HG03064 (cell line): ENCODE measurements at regions not wholly inside any gene's neighbourhood (a gene's known extent, or its start where the extent isn't known, plus 50 kb on each side); places are given as distances from the start of the nearest gene placed in this dataset.
"Not testable (repeated sequence)": the region's sequence is repeated elsewhere in the genome, so short reads cannot be mapped to it uniquely, and the experiment has no call there.

Experiments
- ATAC-seq: cut with Tn5 transposase; IDR thresholded peaks from one replicate; pipeline ENCODE4 v1.9.1; 2021; ENCODE audit warnings: low read depth; ENCODE audit not compliant: unreplicated experiment

GRCh38 chr1:104636581-104636980 lies 886.9 kb downstream of the AMY1C start:
- no peak for ATAC-seq

DNA sequence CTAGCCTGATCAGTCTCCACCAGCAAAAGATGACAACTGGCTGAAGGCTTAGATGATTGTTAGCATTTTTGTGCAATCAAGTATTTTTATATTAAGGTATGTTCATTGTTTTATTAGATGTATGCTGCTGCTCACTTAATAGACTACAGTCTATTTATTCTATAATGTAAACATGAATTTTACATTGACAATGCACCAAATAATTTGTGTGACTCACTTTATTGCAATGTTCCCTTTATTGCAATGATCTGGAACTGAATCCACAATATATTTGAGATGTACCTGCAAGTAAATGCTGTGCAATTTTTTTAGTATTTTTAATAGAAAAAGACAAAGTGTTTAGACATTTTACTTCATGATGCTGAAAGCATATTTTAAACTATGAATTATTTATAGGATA lies 896.5 kb downstream of the AMY1C start:
- ATAC-seq, result no peak

GRCh38 chr1:104648269-104648691 lies 898.6 kb downstream of the AMY1C start:
- ATAC-seq, result no peak

DNA sequence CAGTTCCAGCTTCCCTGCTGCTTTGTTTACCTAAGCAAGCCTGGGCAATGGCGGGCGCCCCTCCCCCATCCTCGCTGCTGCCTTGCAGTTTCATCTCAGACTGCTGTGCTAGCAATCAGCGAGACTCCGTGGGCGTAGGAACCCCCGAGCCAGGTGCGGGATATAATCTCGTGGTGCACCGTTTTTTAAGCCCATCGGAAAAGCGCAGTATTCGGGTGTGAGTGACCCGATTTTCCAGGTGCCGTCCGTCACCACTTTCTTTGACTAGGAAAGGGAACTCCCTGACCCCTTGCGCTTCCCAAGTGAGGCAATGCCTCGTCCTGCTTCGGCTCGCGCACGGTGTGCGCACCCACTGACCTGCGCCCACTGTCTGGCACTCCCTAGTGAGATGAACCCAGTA lies 914.7 kb downstream of the AMY1C start:
- ATAC-seq, result not testable (repeated sequence)

DNA sequence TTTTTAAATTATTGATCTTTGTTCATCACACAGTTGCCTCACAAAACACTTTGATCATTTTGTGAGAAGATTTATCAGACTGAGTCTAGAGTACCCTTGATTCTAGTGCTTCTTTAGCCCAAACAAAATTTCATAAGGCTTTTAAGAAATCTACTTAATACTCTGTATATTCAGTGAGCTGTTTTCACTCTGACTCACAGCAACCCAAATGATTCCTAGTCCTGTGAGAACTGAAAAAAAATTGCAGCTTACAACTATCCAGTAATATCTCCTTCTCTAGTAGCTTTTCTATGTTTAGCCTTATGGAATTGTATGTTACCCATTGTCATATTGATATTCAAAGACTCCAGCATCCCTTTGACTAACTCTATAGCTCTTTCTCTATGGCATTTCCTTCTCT lies 915.6 kb downstream of the AMY1C start:
- no peak for ATAC-seq

GRCh38 chr1:104671684-104672353 lies 922.1 kb downstream of the AMY1C start:
- no peak for ATAC-seq

- ATAC-seq, result no peak
Observed at GRCh38 chr1:104699433-104699832, 949.7 kb downstream of the AMY1C start.

DNA sequence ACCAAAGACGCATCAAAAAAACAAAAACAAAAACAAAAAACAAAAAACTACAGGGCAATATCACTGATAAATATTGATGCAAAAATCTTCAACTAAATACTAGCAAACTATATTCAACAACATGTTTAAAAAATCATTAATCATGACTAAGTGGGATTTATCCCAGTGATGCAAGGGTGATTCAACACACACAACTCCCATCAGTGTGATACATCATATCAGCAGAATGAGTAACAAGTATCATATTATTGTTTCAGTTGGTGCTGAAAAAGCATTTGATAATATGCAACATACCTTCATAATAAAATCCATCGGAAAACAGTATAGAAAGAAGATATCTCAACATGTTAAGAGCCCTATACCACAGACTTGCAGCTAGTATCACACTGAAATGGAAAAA lies 953.0 kb downstream of the AMY1C start:
- no peak for ATAC-seq

DNA sequence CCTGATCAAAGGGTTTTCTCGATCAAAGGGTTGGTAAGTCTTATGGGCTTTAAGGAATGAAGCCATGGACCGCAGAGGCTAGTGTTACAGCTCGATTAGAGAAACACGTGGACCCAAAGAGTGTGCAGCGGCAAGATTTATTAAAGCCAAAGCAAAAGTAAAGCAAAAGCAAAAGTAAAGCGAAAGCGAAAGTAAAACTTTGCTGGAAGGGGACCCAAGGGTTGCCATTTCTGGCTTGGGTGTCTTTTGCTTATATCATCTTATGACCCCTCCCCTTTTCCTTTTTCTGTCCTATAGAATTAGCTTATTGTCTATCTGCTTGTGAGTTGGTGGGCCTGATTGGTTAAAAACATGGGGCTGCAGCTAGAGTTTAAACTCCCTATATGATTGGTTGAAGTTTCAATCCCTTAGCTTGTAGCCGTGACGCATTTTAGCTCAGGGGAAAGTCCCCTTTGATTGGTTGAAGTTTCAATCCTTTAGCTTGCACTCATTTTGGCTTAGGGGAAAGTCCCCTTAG lies 957.0 kb downstream of the AMY1C start:
- ATAC-seq, result no peak

DNA sequence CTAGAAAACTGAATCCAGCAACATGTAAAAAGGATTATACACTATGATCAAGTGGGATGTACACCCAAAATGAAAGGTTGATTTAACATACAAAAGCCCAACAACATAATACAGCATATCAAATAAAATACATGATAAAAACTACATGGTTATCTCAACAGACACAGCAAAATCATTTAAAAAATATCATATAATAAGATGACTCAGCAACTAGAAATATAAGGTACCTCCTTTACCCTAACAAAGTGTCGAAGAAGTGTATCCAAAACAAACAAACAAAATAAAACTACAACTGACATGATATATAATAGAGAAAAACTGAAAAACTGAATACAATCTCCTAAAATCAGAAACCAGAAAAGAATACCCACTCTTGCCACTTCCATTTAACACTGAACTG lies 969.1 kb downstream of the AMY1C start:
- ATAC-seq, result no peak

GRCh38 chr1:104720741-104721140 lies 971.0 kb downstream of the AMY1C start:
- ATAC-seq, result no peak

DNA sequence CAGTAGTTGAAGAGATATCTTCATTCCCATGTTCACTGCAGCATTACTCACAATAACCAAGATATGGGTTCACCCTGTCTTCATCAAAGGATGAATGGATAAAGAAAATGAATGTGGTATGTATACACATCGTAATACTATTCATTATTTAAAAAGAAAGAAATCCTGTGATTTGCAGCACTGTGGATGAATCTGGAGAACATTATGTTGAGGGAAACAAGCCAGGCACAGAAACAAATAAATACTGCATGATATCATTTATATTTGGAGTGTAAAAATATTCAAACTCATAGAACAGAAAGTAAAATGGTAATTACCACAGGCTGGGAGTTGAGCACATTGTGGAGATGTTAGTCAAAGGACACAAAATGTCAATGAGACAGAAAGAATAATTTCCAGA lies 977.2 kb downstream of the AMY1C start:
- ATAC-seq, result no peak

GRCh38 chr1:104733866-104734265 lies 984.2 kb downstream of the AMY1C start:
- no peak for ATAC-seq

DNA sequence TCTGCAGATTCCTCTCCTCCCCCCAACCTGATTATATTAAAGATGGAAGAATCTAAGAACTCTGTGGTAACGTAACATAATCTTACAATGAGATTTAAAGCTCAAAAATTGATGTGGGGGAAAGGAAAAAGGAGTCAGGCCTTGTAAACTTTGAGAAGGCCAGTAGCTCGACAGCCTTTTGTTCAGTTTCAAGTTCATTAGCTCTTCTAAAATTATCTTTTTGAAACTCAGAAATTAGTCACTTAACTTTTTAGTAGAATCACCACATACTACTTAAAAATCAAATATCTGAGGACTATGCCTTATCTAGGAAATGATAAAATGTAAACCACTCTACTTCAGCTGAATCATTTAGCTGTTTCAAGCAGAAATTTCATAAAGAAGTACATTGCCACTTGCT lies 996.2 kb downstream of the AMY1C start:
- no peak for ATAC-seq

GRCh38 chr1:104746994-104747393 lies 997.3 kb downstream of the AMY1C start:
- peak; percentile 67 for ATAC-seq

DNA sequence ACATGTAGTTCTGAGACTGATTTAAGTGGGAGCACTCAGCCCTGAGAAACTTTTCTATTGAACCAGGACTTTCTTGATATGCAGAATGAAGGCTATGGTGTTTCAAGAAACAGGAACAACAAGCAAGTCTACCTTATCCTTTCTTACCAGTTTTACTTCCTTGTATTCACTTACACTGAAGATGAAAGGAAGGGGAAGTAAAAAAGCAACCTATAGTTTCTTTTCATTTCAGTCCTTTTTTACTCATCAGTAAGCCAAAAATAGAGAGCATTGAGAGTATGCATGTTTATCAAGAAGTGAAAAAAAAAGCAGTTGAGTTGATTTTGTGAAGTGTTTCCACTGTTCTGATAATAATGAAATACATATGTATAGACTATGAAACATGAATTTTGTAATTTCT lies 1010.3 kb downstream of the AMY1C start:
- ATAC-seq, result peak; percentile 90

- ATAC-seq, result no peak
Observed at GRCh38 chr1:104761961-104762570, 1012.4 kb downstream of the AMY1C start.

- ATAC-seq, result peak; percentile 66
Observed at GRCh38 chr1:104765085-104765484, 1015.4 kb downstream of the AMY1C start.

GRCh38 chr1:104768466-104768865 lies 1018.8 kb downstream of the AMY1C start:
- ATAC-seq, result peak; percentile 69

- no peak for ATAC-seq
Observed at GRCh38 chr1:104780470-104781078, 1030.9 kb downstream of the AMY1C start.

GRCh38 chr1:104785575-104786187 lies 1036.0 kb downstream of the AMY1C start:
- no peak for ATAC-seq
